BJ (cell line): ENCODE measurements at regions not wholly inside any gene's neighbourhood (a gene's known extent, or its start where the extent isn't known, plus 50 kb on each side); places are given as distances from the start of the nearest gene placed in this dataset.

ENCODE experiments used
- CTCF ChIA-PET: fragments of 350-600 bp; formaldehyde crosslinking; extraction: SDS; loops from one replicate; lab custom pipeline; 2021; ENCODE audit warnings: antibody characterized with exemption, inconsistent platforms; lab: Yijun Ruan, JAX
- POLR2A ChIA-PET: fragments of 300-600 bp; sonication (Branson Sonifier 250); formaldehyde crosslinking; extraction: SDS; loops from one replicate; lab custom pipeline; 2021; ENCODE audit warnings: antibody characterized with exemption; lab: Charles Lee
- DNase-seq: peaks from one replicate; pipeline ENCODE4 v3.0.0-alpha.2; 2011; ENCODE audit warnings: low read depth
- H3K27me3 ChIP-seq: 2 replicates; pipeline ENCODE4 v1.6.0; 2011; ENCODE audit warnings: low read length; ENCODE audit not compliant: control insufficient read depth, insufficient read depth
- H3K36me3 ChIP-seq: 2 replicates; pipeline ENCODE4 v1.5.1; 2011; ENCODE audit warnings: low read length; ENCODE audit not compliant: control insufficient read depth, insufficient read depth
- H3K4me3 ChIP-seq: 2 replicates; pipeline ENCODE4 v1.5.1; 2011; ENCODE audit warnings: low read depth, mild to moderate bottlenecking, control low read depth, low read length
- CTCF ChIP-seq: IDR thresholded peaks from 2 replicates; pipeline ENCODE4 v1.5.1; 2011; ENCODE audit warnings: low read depth, mild to moderate bottlenecking, control low read depth, inconsistent platforms, low read length, moderate library complexity; ENCODE audit not compliant: insufficient read depth

GRCh38 chr4:175190654-175191053, 272.5 kb downstream of the ADAM29 start:
- POLR2A ChIA-PET = no interaction called here
- TF ChIP-seq CTCF = no peak

GRCh38 chr4:175198056-175198455, 279.9 kb downstream of the ADAM29 start:
- ChIA-PET CTCF (no interaction called here), POLR2A (no interaction called here)
- H3K27me3 ChIP-seq = no peaks in the 10 kb centered on the region
- H3K4me3 ChIP-seq = no peak overlapping the region
- TF ChIP-seq CTCF = no peak
- DNase-seq = no peak
- H3K36me3 ChIP-seq = no peaks in the 10 kb centered on the region

More at GRCh38 chr4:175190654-175191053, 272.5 kb downstream of the ADAM29 start:
- DNase-seq = no peak
- H3K36me3 ChIP-seq = no peaks in the 10 kb centered on the region
- CTCF ChIA-PET = no interaction called here
- no peaks in the 10 kb centered on the region for H3K27me3 ChIP-seq
- no peak overlapping the region for H3K4me3 ChIP-seq

GRCh38 chr4:175215208-175215607, 297.1 kb downstream of the ADAM29 start:
- TF ChIP-seq CTCF = no peak
- CTCF ChIA-PET = no interaction called here
- H3K4me3 ChIP-seq = no peak overlapping the region
- no peak for DNase-seq
- POLR2A ChIA-PET = no interaction called here
- no peaks in the 10 kb centered on the region for H3K27me3 ChIP-seq
- no peaks in the 10 kb centered on the region for H3K36me3 ChIP-seq

- TF ChIP-seq CTCF = no peak
- Histone ChIP-seq H3K36me3 (no peaks in the 10 kb centered on the region), H3K4me3 (no peak overlapping the region), H3K27me3 (no peaks in the 10 kb centered on the region)
- POLR2A ChIA-PET = no interaction called here
- DNase-seq = no peak
- CTCF ChIA-PET = no interaction called here
These were observed 297.5 kb downstream of the ADAM29 start for GRCh38 chr4:175215657-175216056.

GRCh38 chr4:175229154-175229553, 311.0 kb downstream of the ADAM29 start:
- no peak overlapping the region for H3K4me3 ChIP-seq
- no peak for DNase-seq
- POLR2A ChIA-PET = no interaction called here
- CTCF ChIA-PET = no interaction called here
- TF ChIP-seq CTCF = no peak
- H3K27me3 ChIP-seq = no peaks in the 10 kb centered on the region
- no peaks in the 10 kb centered on the region for H3K36me3 ChIP-seq
